CD4-positive, alpha-beta T cell treated with Interleukin-21 for 1 hour (primary cell): ENCODE measurements at regions not wholly inside any gene's neighbourhood (a gene's known extent, or its start where the extent isn't known, plus 50 kb on each side); places are given as distances from the start of the nearest gene placed in this dataset.
"Not testable (repeated sequence)": the region's sequence is repeated elsewhere in the genome, so short reads cannot be mapped to it uniquely, and the experiment has no call there.

Experiments used
- DNase-seq: peaks from one replicate; pipeline ENCODE4 v3.0.0-alpha.2; 2020

DNA sequence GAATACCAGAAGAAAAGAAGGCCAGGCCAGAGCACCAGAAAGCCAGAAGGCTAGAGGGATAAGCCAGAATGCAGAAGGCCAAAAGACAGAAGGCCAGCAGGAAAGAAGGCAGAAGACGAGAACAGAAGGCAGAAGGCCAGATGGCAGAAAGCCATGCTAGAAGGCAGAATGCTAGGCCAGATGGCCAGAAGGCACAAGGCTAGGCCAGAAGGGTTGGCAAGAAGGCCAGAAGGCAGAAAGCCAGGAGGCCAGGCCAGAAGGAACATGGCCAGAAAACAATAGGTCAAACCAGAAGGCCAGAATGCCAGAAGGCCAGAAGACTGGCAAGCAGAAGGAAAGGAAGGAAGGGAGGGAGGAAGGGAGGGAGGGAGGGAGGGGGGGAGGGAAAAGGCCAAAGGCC, 188.8 kb downstream of the TUBA3C start:
- DNase-seq, result no peak

DNA sequence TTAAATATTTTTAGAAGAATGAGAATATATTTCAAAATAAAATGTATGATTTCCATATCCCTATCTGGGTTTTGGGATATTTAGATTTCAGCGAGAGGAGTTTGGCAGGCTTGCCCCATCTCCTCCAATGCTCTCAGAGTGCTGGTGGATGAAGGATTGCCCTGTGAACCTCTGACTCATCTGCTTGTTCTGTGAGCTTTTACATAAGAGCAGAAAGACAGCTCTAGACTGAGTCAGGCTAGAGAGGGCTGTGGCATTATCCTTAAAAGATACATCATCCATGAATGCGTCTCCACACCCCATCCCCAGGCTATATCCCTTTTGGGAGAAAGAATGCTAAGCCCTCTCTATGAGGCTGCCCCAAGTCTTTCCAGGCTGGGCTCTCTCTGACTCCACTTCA, 190.6 kb downstream of the TUBA3C start:
- no peak for DNase-seq

DNA sequence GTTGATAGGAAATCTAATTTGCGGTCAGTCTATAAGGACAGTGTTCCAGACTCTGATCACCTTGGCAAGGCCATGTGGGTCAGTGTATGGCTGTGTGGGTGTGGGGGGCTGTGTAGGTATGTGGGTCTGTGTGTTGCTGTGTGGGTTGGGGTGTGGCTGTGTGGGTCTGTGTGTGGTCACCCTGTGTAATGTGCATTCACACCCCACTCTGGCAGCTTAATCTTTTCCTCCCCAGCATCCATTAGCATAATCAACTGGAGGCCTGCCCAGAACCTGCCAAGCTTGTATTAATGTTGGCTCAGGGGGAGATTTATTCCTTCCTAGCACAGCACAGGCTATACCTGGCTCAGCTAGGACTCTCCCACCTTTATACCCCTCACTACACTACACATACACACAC, 203.2 kb downstream of the TUBA3C start:
- no peak for DNase-seq

DNA sequence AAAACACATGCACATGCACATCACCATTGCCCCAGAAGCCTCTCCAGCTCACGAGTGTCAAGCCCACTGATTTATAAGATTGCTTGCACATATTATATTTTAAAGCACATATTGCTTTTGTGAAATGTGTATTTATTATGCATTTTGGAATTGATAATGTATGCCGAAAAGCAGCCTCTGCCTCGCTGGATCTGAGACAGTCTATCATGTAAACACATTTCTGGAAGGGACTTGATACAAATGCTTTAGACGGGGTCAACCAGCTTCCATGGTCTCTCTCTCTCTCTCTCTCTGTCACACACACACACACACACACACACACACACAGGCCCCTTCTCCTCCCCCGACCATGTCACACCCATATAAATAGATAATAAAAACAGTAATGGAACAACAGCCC, 203.8 kb downstream of the TUBA3C start:
- no peak for DNase-seq

DNA sequence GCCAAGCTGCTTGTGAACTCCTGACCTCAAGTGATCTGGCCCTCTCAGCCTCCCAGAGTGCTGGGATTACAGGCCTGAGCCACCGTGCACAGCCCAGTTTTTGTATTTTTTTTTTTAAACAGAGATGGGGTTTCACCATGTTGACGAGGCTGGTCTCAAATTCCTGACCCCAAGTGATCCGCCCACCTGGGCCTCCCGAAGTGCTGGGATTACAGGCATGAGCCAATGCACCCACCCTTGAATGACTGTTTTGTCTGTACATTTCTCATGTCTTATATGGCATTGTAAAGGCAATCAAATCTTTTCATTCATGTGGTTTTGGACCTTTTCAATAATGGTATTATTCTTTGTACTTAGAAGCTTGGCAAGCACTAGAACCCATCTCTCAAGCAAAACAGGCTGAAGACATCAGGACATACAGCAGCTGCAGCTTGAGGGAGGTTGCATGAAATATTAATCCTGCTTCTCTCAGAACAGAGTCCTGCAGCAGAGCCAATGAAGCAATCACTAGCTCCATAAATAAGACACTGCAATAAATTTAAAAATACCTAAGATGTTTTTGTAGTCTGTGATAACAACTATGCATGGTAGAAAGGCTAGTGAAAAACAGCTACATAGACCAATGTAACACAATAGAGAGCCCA, 209.9 kb downstream of the TUBA3C start:
- DNase-seq, result no peak

DNA sequence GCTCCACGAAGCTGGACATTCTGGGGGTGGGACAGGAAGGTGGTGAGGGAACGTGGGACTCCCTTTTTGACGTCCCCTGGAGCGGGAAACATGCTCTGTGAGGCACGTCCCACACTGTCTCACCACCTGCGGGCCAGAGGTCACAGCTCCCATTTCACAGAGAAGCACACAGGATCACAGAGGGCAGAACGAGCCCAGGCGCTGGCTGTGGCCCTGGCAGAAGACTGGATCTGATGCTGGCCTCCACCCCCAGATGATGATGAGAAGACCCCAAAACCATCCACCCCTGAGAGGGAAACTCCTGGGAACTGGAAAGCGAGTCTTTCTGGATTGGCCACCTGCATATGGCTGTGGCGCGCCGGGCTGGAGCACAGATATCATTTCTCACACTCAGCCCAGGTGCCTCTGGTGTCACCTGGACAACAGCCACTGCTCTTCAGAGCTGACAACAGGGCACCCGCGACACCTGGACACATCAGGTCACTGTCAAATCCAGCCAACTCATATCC, 216.2 kb downstream of the TUBA3C start:
- DNase-seq, result no peak

DNA sequence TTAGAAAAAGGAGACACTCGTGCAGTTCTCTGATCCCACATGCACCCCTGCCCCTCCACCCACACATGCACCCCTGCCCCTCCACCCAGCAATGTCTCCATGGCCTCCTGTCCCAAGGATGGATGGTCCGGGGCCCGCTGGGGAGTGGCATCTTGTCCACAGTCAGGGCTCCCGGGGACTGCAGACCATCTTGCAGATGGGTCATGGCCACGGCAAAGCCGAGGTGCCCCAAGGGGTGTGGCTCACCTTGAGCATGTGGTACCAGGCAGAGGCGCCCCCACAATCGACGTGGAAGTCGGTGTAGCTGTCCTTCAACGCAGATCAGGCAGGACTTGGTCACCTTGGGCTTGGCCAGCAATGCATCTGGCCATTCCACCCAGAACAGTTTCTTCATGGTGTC, 216.7 kb downstream of the TUBA3C start:
- no peak for DNase-seq

DNA sequence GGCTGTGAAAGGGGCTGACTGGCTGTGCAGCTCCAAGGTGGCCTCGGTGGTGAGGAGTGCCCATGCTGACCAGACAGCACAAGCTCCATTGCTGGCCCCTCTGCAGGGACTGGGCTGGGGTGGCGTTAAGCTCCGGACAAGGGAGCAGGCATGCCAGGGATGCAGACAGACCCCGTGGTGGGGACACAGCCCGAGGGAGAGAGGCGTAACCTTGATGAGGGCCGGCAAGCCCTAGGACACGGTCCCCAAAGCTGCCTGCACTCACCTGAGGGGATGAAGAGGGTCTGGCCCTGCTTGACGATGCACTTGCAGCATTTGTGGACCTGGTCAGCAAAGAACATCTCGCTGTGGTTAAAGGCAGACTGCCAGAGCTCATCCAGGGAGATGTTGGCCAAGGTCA, 217.9 kb downstream of the TUBA3C start:
- DNase-seq, result not testable (repeated sequence)

DNA sequence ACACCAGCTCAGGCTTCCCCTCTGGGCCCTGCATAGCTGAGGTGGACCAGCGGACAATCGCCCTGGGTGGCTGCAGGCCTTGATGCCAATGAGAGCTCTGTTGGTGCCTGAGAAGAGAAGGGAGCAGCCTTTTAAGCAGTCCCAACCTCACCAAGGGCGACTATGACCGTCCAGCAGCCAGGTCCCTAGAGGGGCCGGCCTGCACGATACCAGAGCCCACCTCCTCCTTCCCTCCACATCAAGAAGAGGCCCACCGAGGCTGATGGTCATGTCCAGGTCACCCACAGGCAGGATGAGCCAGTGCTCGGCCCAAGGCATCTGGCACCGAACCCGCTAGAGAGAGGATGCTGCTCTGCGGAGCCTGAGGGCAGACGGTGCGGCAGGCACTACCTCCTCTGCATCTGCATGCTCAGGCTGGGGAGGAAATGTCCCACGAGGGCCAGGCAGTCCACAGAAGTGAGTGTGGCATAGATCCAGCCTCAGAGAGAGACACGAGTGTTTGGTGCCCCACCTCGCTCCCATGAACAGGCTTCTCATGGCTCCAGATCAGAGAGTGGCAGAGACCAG, 219.4 kb downstream of the TUBA3C start:
- no peak for DNase-seq

DNA sequence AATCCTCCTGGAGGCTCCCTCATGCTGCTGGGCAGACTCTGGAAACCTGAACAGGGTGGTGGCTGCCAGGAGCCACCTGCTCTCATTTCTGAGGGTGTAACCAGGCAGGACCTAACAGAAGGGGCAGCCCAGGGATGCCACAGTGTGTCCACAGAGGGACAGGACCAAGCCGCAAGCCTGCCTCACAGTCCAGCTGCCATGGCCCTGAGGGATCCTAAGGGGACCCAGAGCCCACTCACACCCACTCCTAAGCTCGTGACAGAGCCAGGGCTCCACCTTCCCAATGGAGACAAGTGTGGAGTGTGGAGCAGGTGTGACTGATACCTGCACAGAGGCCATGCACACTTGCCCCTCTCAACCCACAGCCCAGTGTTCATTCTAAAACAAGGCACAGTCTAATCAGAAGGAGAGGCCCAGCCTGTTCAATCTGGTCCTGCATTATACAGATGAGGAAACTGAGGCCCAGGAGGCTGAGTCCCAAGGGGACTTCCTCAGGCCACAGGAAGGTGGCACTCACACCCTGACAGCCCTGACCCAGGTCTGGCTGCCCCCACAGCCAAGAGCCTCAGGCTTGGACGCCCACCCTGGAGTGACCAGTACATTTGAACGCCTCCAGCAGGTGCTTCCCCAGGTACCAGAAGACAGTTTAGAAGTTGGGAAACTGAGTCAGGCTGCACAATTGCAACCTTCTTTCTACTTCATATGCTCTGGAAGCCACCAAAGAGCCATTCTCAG, 220.1 kb downstream of the TUBA3C start:
- no peak for DNase-seq

DNA sequence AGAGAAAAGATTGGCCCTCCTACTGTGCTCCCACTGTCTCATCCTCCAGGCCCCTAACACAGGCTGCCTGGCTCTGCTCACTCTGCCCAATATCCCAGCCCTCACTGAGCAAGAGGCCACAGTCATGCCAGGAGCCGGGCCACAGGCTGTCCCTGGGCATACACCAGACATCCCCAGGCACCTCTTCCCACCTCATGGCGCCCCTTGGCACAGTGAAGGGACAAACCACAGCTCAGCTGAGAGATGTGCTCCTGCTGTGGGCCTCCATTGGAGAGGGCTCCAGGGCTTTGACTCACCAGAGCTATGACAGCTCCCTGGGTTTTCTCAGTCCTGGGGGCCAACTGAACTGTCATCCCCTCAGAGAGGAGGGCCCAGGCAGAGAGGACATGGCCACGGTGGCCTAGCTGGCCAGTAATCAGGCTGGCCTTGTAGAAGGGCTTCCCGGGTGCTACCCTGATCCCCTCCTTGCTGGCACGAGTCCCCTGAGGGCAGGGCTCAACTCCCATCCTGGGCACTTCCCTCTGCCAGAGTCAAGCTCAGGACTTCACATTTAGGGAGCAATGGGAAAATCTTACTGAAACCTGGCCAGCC, 220.9 kb downstream of the TUBA3C start:
- DNase-seq, result no peak

DNA sequence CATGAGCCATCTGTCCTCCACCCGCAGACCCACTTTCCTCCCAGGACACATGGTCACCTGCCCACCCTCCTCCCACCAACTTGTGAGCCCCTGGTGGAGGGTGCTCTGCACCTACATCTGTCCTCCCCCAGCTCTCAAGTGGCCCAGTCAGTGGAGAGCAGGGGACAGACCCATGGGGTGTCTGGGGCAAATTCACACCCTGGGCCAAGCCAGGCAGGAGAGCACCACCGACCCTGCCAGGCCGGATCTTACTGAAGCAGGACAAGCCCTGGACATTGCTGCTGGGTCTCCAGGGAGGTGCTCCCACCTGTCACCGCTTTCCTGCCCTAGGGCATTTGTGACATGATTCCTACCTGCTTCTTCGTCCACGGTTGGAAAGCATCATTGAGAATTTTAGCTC, 221.6 kb downstream of the TUBA3C start:
- no peak for DNase-seq

DNA sequence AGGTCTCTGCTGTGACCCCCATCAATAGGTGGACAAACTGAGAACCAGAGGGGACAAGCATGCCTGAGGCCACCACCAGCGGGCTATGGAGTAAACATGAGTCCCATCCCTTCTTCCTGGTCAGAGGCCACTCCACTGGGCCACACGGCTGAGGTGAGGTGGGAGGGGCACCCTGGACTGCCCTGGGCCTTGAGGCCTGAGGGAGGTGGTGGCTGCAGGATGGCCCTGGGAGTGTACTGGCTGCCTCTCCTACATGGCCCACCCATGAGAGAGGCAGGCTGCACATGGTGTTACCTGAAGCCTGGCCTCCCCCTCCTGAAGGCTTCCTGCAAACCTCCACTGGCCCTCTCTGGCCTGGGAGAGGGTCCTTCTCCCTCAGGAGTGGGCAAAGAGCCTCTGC, 222.4 kb downstream of the TUBA3C start:
- DNase-seq, result no peak

DNA sequence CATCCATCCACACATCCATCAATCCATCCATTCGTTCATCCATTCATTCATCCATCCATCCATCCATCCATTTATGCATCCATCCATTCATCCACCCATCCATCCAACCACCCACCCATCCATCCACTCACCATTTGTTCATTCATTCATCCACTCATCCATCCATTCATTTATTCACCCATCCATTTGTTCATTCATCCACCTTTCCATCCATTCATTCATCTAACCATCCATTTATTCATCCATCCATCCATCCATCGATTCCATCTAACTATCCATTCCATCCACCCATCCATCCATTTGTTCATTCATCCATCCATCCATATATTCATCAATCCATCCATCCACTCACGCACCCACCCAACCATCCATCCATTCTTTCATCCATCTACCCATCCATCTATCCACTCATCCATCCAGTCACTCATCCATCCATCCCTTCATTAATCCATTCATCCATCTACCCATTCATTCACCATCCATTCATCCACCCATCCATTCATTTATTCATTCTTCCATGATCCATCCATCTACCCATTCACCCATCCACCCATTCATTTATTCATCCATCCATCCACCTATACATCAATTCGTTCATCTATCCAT, 225.0 kb downstream of the TUBA3C start:
- no peak for DNase-seq

DNA sequence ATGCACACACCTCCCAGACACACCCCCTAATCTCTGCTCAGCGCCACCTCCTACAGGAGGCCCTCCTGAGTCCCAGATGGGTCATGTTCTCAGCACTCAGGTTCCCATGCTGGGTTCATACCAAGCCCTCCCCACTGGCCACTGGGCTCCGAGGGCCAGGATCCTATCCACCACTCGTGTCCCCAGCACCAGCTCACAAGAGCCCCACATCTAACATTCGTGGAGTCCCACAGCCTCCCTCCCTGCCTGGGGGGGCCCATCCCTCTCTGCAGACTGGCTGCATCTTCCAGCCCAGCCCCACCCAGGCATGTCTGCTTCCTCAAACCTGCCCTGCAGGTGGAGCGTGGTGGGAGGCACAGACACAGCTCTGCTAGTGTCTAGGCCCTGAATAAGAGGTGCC, 227.4 kb downstream of the TUBA3C start:
- no peak for DNase-seq

DNA sequence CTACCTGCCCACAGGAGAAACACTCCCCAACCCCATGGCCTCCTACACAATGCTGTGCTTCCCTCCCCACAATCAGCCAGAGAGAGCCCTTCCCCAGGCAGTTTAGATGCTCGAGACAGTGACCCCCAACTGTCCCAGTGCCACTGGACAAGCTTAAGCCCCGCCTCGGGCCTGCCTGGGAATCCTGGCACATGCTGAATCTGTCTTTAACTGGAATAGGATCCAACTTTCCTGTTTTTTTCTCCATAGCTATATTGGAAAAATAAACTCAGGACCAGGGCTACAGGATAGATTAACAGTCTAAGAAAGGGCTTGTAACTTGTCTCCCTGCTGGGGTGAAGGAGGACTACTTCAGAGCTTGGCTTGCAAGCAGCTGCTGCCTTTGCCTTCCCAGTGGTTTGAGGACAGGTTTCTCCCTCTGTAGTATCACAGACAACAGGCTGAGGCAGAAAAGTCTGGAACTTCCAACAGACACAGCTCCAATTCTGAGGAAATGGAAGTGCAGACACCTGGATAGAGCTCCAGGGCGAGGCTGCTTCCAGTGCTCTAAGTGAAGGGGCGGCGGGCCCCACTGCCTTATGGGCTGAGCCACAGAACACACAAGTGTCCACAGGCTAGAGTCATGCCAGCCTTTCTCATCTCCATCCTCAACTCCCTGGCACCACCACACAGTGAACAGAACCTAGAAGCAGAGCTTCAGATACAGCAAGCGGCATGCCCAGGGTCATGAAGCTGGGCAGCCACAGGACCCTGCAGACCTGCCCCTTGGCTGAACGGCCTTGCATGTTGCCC, 228.3 kb downstream of the TUBA3C start:
- DNase-seq, result no peak

DNA sequence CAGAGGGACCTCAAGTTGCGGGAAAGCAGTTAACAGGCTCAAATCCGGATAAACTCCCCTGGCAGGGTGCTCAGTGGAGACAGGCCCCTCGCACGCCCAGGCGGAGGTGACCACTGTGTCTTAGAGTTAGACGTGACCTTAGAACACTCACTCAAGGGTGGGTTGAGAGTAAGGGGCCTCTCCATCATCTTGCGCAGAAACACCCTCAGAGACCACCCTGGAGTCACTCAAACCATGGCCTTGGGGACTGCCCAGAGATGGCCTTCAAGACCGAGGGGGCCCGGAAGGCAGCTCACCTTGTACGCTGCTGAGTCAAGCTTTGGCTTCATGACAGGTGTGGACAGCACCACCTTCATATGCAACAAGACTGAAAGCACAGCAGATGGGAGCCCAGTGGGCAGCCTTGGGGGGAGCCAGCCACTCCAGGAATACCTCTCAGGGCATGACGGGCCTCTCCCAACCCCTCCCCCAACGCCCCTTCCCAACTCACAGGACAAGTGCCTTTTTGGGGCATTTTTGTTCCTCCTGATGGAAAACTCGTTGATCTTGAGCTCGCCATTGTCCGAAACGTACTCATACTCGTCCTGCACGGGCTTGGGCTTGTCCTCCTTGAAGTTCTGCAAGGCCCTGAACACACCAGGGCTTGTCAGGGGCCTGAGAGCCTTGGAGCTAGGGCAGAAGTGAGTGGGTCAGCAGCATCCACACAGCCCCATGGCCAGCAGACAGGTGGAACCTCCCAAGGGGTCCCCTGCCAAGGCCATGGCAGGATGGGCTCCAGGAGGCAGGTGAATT, 229.2 kb downstream of the TUBA3C start:
- no peak for DNase-seq

DNA sequence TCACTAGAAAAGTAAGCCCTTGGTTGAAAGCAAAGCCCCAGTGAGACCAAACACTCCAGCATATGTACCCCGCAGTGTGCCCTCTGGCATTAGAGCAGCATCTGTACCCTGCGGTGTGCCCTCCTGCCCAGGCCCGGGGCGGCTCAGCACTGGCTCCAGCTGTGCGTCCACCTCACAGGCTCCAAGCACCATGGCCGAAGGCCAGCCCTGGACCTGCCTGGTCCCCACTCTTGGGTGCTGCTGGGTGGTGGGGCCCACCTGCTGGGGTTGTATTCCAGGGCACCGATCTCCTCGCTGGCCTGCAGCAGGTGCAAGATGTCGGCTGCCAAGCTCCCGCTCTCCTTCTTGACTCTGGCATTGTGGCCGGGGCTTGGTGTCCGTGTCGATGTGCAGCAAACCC, 230.2 kb downstream of the TUBA3C start:
- DNase-seq, result no peak

DNA sequence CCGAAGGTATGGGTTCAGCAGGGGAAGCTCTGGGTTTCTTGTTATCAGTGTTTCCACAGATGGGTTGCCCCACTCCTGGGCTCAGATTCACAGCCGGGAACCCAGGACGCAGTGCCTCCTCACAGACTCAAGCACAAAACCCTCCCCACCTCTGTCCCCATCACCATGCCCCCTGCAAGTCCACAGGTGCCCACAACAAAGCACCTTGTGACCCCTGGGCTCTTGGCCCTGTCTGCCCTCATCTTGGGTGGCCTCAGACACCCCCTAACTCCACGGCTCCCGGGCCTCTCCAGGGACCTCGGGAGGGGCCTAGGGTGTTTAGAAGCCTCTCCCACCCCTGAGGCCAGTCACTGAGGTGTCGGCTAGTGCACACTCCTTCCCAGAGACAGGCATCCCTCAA, 231.7 kb downstream of the TUBA3C start:
- DNase-seq, result no peak

DNA sequence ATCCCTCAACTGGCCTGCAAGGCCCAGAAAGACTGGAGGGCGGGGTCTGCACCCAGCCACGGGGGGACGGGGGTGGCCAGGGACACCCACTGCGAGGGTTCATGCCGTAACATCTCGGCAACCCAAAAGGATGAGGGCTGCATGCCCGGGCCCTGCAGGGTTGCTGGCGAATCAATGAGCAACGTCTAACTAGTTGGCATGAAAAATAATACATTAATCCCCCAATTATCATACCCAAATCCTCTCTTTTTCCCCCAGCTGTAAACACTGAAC, 232.2 kb downstream of the TUBA3C start:
- no peak for DNase-seq

DNA sequence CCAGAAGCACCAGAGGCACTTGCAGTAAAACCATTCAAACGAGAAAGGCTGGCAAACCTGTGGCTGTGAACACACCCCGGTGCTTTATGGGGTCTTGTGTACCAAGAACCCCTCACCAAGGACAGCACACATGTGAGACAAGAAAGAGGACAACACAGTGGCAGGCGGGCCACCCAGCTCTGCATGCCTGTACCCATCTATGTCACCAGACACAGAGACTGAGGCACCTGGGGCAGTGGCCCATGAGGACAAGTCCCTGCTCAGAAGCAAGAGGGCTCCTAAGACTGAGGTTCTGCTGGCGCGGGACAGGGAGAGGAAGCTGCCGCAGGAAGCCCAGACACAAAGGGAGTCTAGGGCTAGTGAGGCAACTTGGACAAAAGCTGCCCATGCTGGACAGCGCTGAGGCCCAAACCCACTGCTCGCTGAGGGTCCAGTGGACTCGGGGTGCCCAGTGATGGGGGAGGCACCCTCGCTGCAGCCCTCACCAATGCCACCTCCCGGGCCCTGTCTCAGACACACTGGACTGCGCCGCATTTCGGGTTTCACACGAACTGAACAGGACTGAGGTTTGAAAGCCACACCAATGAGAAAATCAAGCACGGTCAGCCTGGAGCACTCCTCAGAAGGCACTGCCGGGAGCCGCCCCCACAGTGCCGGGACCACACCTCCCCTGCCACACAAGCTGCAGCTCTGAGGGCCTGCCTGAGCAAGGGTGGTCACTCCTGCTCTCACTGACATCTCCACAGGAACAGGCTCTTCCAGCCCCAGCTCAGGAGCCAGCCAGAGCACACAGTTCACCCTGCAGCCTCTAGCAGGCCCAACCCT, 232.7 kb downstream of the TUBA3C start:
- no peak for DNase-seq
